Nephron progenitor cell (in vitro differentiated cells): ENCODE measurements at regions not wholly inside any gene's neighbourhood (a gene's known extent, or its start where the extent isn't known, plus 50 kb on each side); places are given as distances from the start of the nearest gene placed in this dataset.
"Not testable (repeated sequence)": the region's sequence is repeated elsewhere in the genome, so short reads cannot be mapped to it uniquely, and the experiment has no call there.

Source experiments
- DNase-seq: peaks from one replicate; pipeline ENCODE4 v3.0.0; 2021
- H3K27ac Mint-ChIP-seq: 2 replicates; pipeline ENCODE4 v1.8.0; 2021; ENCODE audit warnings: mild to moderate bottlenecking, moderate library complexity, mixed read lengths
- H3K27me3 Mint-ChIP-seq: 2 replicates; pipeline ENCODE4 v1.8.0; 2021; ENCODE audit warnings: mild to moderate bottlenecking, low read depth, mixed read lengths; ENCODE audit not compliant: poor library complexity
- H3K36me3 Mint-ChIP-seq: 2 replicates; pipeline ENCODE4 v1.8.0; 2021; ENCODE audit warnings: low read depth, mixed read lengths
- H3K4me1 Mint-ChIP-seq: 2 replicates; pipeline ENCODE4 v1.8.0; 2021; ENCODE audit warnings: mixed read lengths
- H3K4me3 Mint-ChIP-seq: 2 replicates; pipeline ENCODE4 v1.8.0; 2021; ENCODE audit warnings: mild to moderate bottlenecking, moderate library complexity, mixed read lengths
- H3K9me3 Mint-ChIP-seq: 2 replicates; pipeline ENCODE4 v1.8.0; 2021; ENCODE audit warnings: mild to moderate bottlenecking, moderate library complexity, mixed read lengths
- TF ChIP-seq, protein P1 (sequence below): fragments of 200-600 bp; sonication (generic); IDR thresholded peaks from 2 replicates; pipeline ENCODE4 v1.5.0; 2021; ENCODE audit warnings: antibody characterized with exemption

DNA sequence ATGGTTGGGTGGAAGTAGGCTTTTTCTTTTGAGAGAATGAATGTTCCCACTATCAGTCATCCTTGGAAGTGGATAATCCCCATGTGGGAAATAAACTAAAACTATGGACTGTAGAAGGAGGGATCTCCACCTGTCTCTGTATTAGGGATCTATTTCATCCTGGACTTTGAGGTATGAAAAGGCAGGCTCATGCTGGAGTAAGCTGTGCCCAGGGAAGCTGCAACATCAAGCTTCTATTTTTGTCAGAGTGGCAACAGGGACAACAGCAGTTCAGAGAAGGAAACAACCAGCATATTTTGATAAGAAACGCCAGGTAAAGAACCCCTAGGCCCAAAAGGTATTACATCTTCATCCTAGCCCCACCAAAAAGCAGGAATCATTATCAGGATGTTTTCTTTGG is 122.0 kb downstream of the MDH1 start:
- H3K27ac Mint-ChIP-seq: no peak overlapping the region
- H3K36me3 Mint-ChIP-seq: peaks cover 7% of the 10 kb centered on the region
- H3K4me1 Mint-ChIP-seq: no peaks in the 10 kb centered on the region
- no peaks in the 10 kb centered on the region for H3K27me3 Mint-ChIP-seq
- DNase-seq: no peak
- peaks cover 34% of the 10 kb centered on the region for H3K9me3 Mint-ChIP-seq
- TF ChIP-seq, protein P1, sequence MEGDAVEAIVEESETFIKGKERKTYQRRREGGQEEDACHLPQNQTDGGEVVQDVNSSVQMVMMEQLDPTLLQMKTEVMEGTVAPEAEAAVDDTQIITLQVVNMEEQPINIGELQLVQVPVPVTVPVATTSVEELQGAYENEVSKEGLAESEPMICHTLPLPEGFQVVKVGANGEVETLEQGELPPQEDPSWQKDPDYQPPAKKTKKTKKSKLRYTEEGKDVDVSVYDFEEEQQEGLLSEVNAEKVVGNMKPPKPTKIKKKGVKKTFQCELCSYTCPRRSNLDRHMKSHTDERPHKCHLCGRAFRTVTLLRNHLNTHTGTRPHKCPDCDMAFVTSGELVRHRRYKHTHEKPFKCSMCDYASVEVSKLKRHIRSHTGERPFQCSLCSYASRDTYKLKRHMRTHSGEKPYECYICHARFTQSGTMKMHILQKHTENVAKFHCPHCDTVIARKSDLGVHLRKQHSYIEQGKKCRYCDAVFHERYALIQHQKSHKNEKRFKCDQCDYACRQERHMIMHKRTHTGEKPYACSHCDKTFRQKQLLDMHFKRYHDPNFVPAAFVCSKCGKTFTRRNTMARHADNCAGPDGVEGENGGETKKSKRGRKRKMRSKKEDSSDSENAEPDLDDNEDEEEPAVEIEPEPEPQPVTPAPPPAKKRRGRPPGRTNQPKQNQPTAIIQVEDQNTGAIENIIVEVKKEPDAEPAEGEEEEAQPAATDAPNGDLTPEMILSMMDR: no peak
- no peak overlapping the region for H3K4me3 Mint-ChIP-seq

DNA sequence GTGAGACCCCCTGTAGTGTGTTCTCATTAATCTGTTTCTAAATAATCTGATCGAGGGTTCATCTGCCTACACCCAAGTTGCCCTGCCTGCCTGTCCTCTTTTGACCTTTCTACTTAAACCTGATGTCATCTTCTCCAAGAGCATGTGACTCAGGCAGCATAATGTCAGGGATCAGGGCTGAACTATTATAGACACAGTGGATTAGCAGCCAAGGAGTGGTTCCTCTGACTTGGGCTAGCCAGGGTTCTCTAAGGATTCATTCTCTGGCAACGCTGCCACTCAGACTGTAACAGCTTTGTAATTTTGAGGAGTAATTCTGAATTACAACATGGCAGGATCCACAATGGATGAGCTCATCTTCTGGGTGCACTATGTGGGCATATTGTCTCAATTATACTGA is 124.0 kb downstream of the MDH1 start:
- H3K36me3 Mint-ChIP-seq: no peaks in the 10 kb centered on the region
- peaks cover 18% of the 10 kb centered on the region for H3K9me3 Mint-ChIP-seq
- TF ChIP-seq, protein P1: no peak
- no peak overlapping the region for H3K4me3 Mint-ChIP-seq
- DNase-seq: no peak
- H3K27ac Mint-ChIP-seq: no peak overlapping the region
- H3K27me3 Mint-ChIP-seq: no peaks in the 10 kb centered on the region
- H3K4me1 Mint-ChIP-seq: no peaks in the 10 kb centered on the region

DNA sequence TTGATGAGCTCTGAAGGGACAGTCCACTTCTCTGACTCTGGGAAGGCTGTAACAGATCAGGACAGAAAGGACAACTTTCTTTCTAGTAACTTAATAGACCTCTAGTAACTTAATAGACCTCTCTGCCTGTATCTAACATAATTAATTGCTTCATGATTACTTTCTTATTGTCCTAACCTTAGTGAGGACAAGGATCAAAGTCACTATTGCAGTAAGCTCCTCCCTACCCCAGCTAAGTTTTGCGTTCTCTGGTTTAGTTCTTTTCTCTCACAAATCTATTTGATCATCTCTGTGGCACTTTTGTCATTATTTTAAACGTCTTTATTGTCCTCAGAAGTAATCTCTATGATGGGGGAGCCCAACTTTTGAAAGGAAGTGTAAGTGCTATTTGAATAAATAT is 125.5 kb upstream of the UGP2 start:
- no peaks in the 10 kb centered on the region for H3K36me3 Mint-ChIP-seq
- DNase-seq: no peak
- H3K27ac Mint-ChIP-seq: no peak overlapping the region
- TF ChIP-seq, protein P1: no peak
- peaks cover 14% of the 10 kb centered on the region for H3K9me3 Mint-ChIP-seq
- H3K4me1 Mint-ChIP-seq: peaks cover 9% of the 10 kb centered on the region
- H3K27me3 Mint-ChIP-seq: peaks cover 2% of the 10 kb centered on the region
- no peak overlapping the region for H3K4me3 Mint-ChIP-seq

DNA sequence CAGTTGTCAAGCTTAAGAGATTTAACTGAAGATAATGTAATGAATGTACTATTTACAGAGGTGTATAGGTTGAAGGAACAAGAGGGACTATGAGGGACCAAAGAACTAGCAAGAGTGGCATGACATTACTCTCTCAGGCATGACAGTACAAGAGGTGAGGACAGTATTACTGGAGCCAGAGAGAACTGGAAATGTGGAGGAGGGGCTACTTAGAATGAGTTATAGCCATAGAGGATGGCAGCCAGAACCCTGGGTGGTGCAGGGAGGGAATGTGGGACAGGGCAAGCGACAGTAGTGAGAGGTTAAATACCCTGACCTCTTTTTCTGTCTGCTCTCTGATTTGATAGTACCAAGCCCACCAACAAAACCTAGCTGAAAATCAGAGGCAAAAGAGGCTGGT is 122.6 kb upstream of the UGP2 start:
- TF ChIP-seq, protein P1: no peak
- DNase-seq: peak; percentile 28
- H3K4me1 Mint-ChIP-seq: peaks cover 9% of the 10 kb centered on the region
- H3K27ac Mint-ChIP-seq: no peak overlapping the region
- no peak overlapping the region for H3K4me3 Mint-ChIP-seq
- H3K36me3 Mint-ChIP-seq: no peaks in the 10 kb centered on the region
- peaks cover 2% of the 10 kb centered on the region for H3K27me3 Mint-ChIP-seq
- peaks cover 22% of the 10 kb centered on the region for H3K9me3 Mint-ChIP-seq

DNA sequence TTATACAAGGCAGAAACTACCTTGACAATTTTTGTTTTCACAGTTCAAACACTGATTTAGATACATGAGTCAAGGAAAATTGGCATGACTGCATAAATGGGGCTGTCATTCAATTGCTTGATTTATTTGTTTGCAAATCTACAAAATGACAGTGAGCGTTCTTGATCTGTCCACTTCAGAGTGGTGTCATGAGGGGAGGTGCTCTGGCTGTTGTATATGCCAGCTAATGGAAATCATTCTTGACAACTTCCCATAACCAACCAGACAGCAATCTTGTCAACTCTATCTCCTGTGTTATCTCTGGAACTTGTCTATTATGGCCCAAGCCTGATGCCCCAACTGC is 120.6 kb upstream of the UGP2 start:
- no peak for DNase-seq
- Mint-ChIP-seq H3K4me3 (no peak overlapping the region), H3K36me3 (no peaks in the 10 kb centered on the region), H3K27ac (no peak overlapping the region), H3K4me1 (peaks cover 9% of the 10 kb centered on the region), H3K27me3 (peaks cover 2% of the 10 kb centered on the region), H3K9me3 (peaks cover 22% of the 10 kb centered on the region)
- TF ChIP-seq, protein P1: no peak

DNA sequence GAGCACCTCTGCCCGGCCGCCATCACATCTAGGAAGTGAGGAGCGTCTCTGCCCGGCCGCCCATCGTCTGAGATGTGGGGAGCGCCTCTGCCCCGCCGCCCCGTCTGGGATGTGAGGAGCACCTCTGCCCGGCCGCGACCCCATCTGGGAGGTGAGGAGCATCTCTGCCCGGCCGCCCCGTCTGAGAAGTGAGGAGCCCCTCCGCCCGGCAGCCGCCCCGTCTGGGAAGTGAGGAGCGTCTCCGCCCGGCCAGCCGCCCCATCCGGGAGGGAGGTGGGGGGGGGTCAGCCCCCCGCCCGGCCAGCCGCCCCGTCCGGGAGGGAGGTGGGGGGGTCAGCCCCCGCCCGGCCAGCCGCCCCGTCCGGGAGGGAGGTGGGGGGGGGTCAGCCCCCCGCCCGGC is 119.4 kb upstream of the UGP2 start:
- not testable (repeated sequence) for H3K4me3 Mint-ChIP-seq, H3K36me3 Mint-ChIP-seq, H3K27me3 Mint-ChIP-seq, DNase-seq, H3K4me1 Mint-ChIP-seq, H3K27ac Mint-ChIP-seq
- peaks cover 22% of the 10 kb centered on the region for H3K9me3 Mint-ChIP-seq
